ENCODE measurements at regions not wholly inside any gene's neighbourhood (a gene's known extent, or its start where the extent isn't known, plus 50 kb on each side); places are given as distances from the start of the nearest gene placed in this dataset.

DNA sequence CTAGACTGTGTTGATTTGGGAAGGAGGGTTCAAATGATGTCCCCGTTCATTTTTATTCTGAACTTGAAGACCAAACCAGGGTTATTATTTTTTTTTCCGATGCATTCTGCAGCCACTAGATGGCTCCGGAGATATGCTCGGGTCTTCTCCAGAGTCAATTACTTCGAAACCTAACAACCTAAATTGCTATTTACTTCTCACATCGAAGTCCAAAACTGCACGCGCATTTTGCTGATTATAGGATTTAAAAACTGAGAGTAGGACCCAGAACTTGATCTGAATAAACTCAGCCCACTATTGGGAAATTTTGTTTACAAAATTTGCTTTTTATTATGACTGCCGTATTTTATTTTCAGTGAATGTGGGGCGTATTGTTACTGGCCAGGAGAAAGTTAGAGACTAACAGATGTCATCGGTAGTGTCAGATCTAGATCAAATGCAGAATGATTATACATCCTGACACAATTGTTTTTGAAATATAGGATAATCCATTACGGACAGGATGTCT lies 263.8 kb downstream of the HS3ST3A1 start:
- Histone ChIP-seq H3K79me2 (ENCODE audit: control insufficient read depth, insufficient read depth, low read length) (no peaks in the 10 kb centered on the region), H2AFZ (ENCODE audit: low read depth, low read length) (no peak overlapping the region), H3K9ac (replicated peaks; ENCODE audit: extremely low read depth, insufficient read depth, low read length) (no peak overlapping the region), H3K4me2 (ENCODE audit: insufficient read depth, low read length) (peak overlapping the region; percentile 50), H3K4me1 (ENCODE audit: control insufficient read depth, extremely low read depth, insufficient read depth, low read length) (no peaks in the 10 kb centered on the region), H3K27ac (ENCODE audit: insufficient read depth, low read depth, low read length) (no peak overlapping the region), H4K20me1 (replicated peaks; ENCODE audit: control insufficient read depth, extremely low read depth, insufficient read depth, low read length) (no peaks in the 10 kb centered on the region), H3K27me3 (ENCODE audit: control insufficient read depth in 2 of 2, insufficient read depth in 2 of 2, low read length in 2 of 2) (no peaks in the 10 kb centered on the region), H3K4me3 (replicated peaks in 1 of 3; ENCODE audit: insufficient read depth in 1 of 3, low read depth in 1 of 3, low read length in 3 of 3) (no peak overlapping the region), H3K36me3 (ENCODE audit: control insufficient read depth in 2 of 2, extremely low read depth in 1 of 2, insufficient read depth in 2 of 2, low read length in 2 of 2) (no peaks in the 10 kb centered on the region), H3K9me3 (replicated peaks; ENCODE audit: control insufficient read depth, insufficient read depth, low read length) (no peaks in the 10 kb centered on the region), H3K9me1 (replicated peaks; ENCODE audit: control insufficient read depth, extremely low read depth, insufficient read depth, low read length) (no peaks in the 10 kb centered on the region)
- dilution Hi-C loops (cut with MboI; ENCODE audit: extremely low pct_ligation_motif_present, low sequenced_read_pairs): no loop called here
- intact Hi-C loops (cut with micrococcal nuclease): loop anchor here (1.0 to 2.0 kb wide), 3 partner anchors 964 to 1833 kb away; no protein-coding TSS in a partner anchor
- BruUV-seq (replicated peaks): no TSS peak
- peak; percentile 18 for DNase-seq (ENCODE audit: low read depth, low spot score)
- TF ChIP-seq EZH2 (IDR thresholded peaks at IDR 0.05; ENCODE audit: borderline replicate concordance, low read depth, low read length, severe bottlenecking) (no peak), CTCF (IDR thresholded peaks at IDR 0.05; ENCODE audit: extremely low read depth in 1 of 2, insufficient read depth in 1 of 2, low read depth in 1 of 2, low read length in 2 of 2) (peak; percentile 42 to 48)
- FAIRE-seq: no peak
- POLR2A ChIA-PET: no interaction called here
- CTCF ChIA-PET: interaction anchor here (0.9 to 3.1 kb wide), 3 partner anchors 965 to 1833 kb away, joined by 3 to 13 read pairs (median 9); no protein-coding TSS in a partner anchor

DNA sequence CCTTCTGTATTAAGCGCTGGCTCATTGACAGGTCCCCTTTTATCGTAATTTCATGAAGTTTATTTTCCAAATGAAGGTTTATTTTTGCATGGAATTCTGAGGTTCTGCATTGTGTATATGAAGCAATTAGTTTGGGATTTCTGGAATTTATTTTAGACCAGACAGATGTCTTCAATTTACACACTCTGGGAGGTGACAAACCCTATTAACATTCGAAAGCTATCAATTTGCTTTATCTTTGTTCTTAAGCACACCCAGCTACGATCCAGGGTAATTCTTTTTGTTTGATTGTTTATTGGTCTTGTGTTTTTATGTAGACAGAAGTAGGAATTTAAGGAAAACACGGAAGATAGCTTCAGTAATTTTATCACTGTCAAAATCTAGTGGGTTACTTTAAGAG lies 264.6 kb downstream of the HS3ST3A1 start:
- Histone ChIP-seq H3K27me3 (ENCODE audit: control insufficient read depth in 2 of 2, insufficient read depth in 2 of 2, low read length in 2 of 2) (no peaks in the 10 kb centered on the region), H3K4me1 (ENCODE audit: control insufficient read depth, extremely low read depth, insufficient read depth, low read length) (no peaks in the 10 kb centered on the region), H3K9me3 (replicated peaks; ENCODE audit: control insufficient read depth, insufficient read depth, low read length) (no peaks in the 10 kb centered on the region), H3K4me2 (ENCODE audit: insufficient read depth, low read length) (no peak overlapping the region), H3K9ac (replicated peaks; ENCODE audit: extremely low read depth, insufficient read depth, low read length) (no peak overlapping the region), H4K20me1 (replicated peaks; ENCODE audit: control insufficient read depth, extremely low read depth, insufficient read depth, low read length) (no peaks in the 10 kb centered on the region), H3K79me2 (ENCODE audit: control insufficient read depth, insufficient read depth, low read length) (no peaks in the 10 kb centered on the region), H2AFZ (ENCODE audit: low read depth, low read length) (no peak overlapping the region), H3K9me1 (replicated peaks; ENCODE audit: control insufficient read depth, extremely low read depth, insufficient read depth, low read length) (no peaks in the 10 kb centered on the region), H3K27ac (ENCODE audit: insufficient read depth, low read depth, low read length) (no peak overlapping the region), H3K4me3 (replicated peaks in 1 of 3; ENCODE audit: insufficient read depth in 1 of 3, low read depth in 1 of 3, low read length in 3 of 3) (no peak overlapping the region), H3K36me3 (ENCODE audit: control insufficient read depth in 2 of 2, extremely low read depth in 1 of 2, insufficient read depth in 2 of 2, low read length in 2 of 2) (no peaks in the 10 kb centered on the region)
- ChIA-PET POLR2A (no interaction called here), CTCF (interaction anchor here (1.6 to 3.1 kb wide), 3 partner anchors 965 to 1819 kb away, joined by 3 to 13 read pairs (median 9); no protein-coding TSS in a partner anchor)
- dilution Hi-C loops (cut with MboI; ENCODE audit: extremely low pct_ligation_motif_present, low sequenced_read_pairs) (no loop called here), intact Hi-C loops (cut with micrococcal nuclease) (loop anchor here (1.0 kb wide), 1 partner anchor 965 kb away; no protein-coding TSS in a partner anchor)
- no TSS peak for BruUV-seq (replicated peaks)
- no peak for TF ChIP-seq POLR2AphosphoS5 (IDR thresholded peaks at IDR 0.05; ENCODE audit: insufficient read depth, low read depth, low read length)
- TF ChIP-seq MYC (IDR thresholded peaks at IDR 0.05; ENCODE audit: low read depth, low read length): no peak
- no peak for TF ChIP-seq GATA2 (IDR thresholded peaks at IDR 0.05; ENCODE audit: insufficient read depth, insufficient read length, low read depth, low read length)
- no peak for TF ChIP-seq POLR2A (IDR thresholded peaks at IDR 0.05; ENCODE audit: low read depth, low read length)
- no peak for TF ChIP-seq MAX (IDR thresholded peaks at IDR 0.05; ENCODE audit: insufficient read depth, insufficient read length)
- no peak for TF ChIP-seq FOS (IDR thresholded peaks at IDR 0.05; ENCODE audit: borderline replicate concordance, insufficient read depth, low read length)
- no peak for TF ChIP-seq EZH2 (IDR thresholded peaks at IDR 0.05; ENCODE audit: borderline replicate concordance, low read depth, low read length, severe bottlenecking)
- no peak for TF ChIP-seq JUN (IDR thresholded peaks at IDR 0.05; ENCODE audit: borderline replicate concordance, insufficient read depth, insufficient read length, low read depth)
- TF ChIP-seq CTCF (IDR thresholded peaks at IDR 0.05; ENCODE audit: extremely low read depth in 1 of 2, insufficient read depth in 1 of 2, low read depth in 1 of 2, low read length in 2 of 2): no peak
- DNase-seq (ENCODE audit: low read depth, low spot score): no peak
- no peak for FAIRE-seq

Measured in endothelial cell of umbilical vein (primary cell).